ENCODE measurements at regions not wholly inside any gene's neighbourhood (a gene's known extent, or its start where the extent isn't known, plus 50 kb on each side); places are given as distances from the start of the nearest gene placed in this dataset.

GRCh38 chr3:30226601-30227151, 379.7 kb upstream of the TGFBR2 start:
- TF ChIP-seq CTCF (IDR thresholded peaks at IDR 0.05; ENCODE audit: insufficient read depth, low read length, poor library complexity, severe bottlenecking) (no peak), EZH2phosphoT487 (conservative IDR thresholded peaks at IDR 0.05; ENCODE audit: low read length) (no peak)

Measured in SU-DHL-6 (cell line).